ENCODE measurements at regions not wholly inside any gene's neighbourhood (a gene's known extent, or its start where the extent isn't known, plus 50 kb on each side); places are given as distances from the start of the nearest gene placed in this dataset.

- no peak for TF ChIP-seq CTCF (optimal IDR thresholded peaks at IDR 0.05 in 1 of 3, IDR thresholded peaks at IDR 0.05 in 1 of 3, conservative IDR thresholded peaks at IDR 0.05 in 1 of 3; ENCODE audit: extremely low read depth in 1 of 3, insufficient read depth in 2 of 3, low read length in 3 of 3)
- TF ChIP-seq EZH2 (IDR thresholded peaks at IDR 0.05; ENCODE audit: low read length) = no peak
Measured at GRCh38 chr15:66939016-66939415, 126.4 kb upstream of the SMAD3 start.
